GM18498 (cell line): ENCODE measurements at regions not wholly inside any gene's neighbourhood (a gene's known extent, or its start where the extent isn't known, plus 50 kb on each side); places are given as distances from the start of the nearest gene placed in this dataset.
"Not testable (repeated sequence)": the region's sequence is repeated elsewhere in the genome, so short reads cannot be mapped to it uniquely, and the experiment has no call there.

Source experiments
- ATAC-seq: cut with Tn5 transposase; IDR thresholded peaks from one replicate; pipeline ENCODE4 v1.9.1; 2021; ENCODE audit warnings: mild to moderate bottlenecking, moderate library complexity; ENCODE audit not compliant: unreplicated experiment

- ATAC-seq: no peak
These were observed 249.9 kb downstream of the PAPSS1 start for GRCh38 chr4:107470173-107470572.

GRCh38 chr4:107468812-107469211 is 251.2 kb downstream of the PAPSS1 start:
- no peak for ATAC-seq

- ATAC-seq: no peak
These were observed 251.9 kb downstream of the PAPSS1 start for GRCh38 chr4:107468156-107468555.

- no peak for ATAC-seq
These were observed 252.6 kb downstream of the PAPSS1 start for GRCh38 chr4:107467461-107467860.

GRCh38 chr4:107458194-107458593 is 261.8 kb downstream of the PAPSS1 start:
- ATAC-seq: no peak

GRCh38 chr4:107453987-107454386 is 266.0 kb downstream of the PAPSS1 start:
- no peak for ATAC-seq

- ATAC-seq: no peak
These were observed 267.1 kb downstream of the PAPSS1 start for GRCh38 chr4:107452717-107453630.

GRCh38 chr4:107449611-107450369 is 270.2 kb downstream of the PAPSS1 start:
- ATAC-seq: no peak

- no peak for ATAC-seq
These were observed 277.4 kb downstream of the PAPSS1 start for GRCh38 chr4:107442538-107443111.

- ATAC-seq: no peak
These were observed 280.6 kb downstream of the PAPSS1 start for GRCh38 chr4:107439401-107439800.

- not testable (repeated sequence) for ATAC-seq
These were observed 283.6 kb downstream of the PAPSS1 start for GRCh38 chr4:107436471-107436870.

- ATAC-seq: no peak
These were observed 287.6 kb downstream of the PAPSS1 start for GRCh38 chr4:107432451-107432850.

GRCh38 chr4:107423677-107424405 is 296.2 kb downstream of the PAPSS1 start:
- no peak for ATAC-seq

GRCh38 chr4:107419536-107419935 is 300.5 kb downstream of the PAPSS1 start:
- ATAC-seq: not testable (repeated sequence)

- ATAC-seq: no peak
These were observed 301.0 kb downstream of the PAPSS1 start for GRCh38 chr4:107419052-107419451.

GRCh38 chr4:107415490-107415889 is 304.5 kb downstream of the PAPSS1 start:
- not testable (repeated sequence) for ATAC-seq

- not testable (repeated sequence) for ATAC-seq
These were observed 310.2 kb downstream of the PAPSS1 start for GRCh38 chr4:107409872-107410271.

- ATAC-seq: no peak
These were observed 311.1 kb downstream of the PAPSS1 start for GRCh38 chr4:107408968-107409367.

GRCh38 chr4:107404591-107405300 is 315.3 kb downstream of the PAPSS1 start:
- no peak for ATAC-seq

GRCh38 chr4:107402291-107402690 is 317.7 kb downstream of the PAPSS1 start:
- ATAC-seq: no peak
